HUES48 (cell line): ENCODE measurements at regions not wholly inside any gene's neighbourhood (a gene's known extent, or its start where the extent isn't known, plus 50 kb on each side); places are given as distances from the start of the nearest gene placed in this dataset.

Experiments
- H3K27ac ChIP-seq: one replicate; pipeline ENCODE4 v1.7.0; 2013; ENCODE audit warnings: low read depth, low read length, inconsistent platforms
- H3K27me3 ChIP-seq: 2 replicates; pipeline ENCODE4 v1.6.1; 2013; ENCODE audit warnings: mild to moderate bottlenecking, low read length; ENCODE audit not compliant: control insufficient read depth, insufficient read depth
- H3K36me3 ChIP-seq: 2 replicates; pipeline ENCODE4 v1.6.1; 2013; ENCODE audit warnings: low read length; ENCODE audit not compliant: control insufficient read depth, insufficient read depth
- H3K4me1 ChIP-seq: 2 replicates; pipeline ENCODE4 v1.6.1; 2013; ENCODE audit warnings: mild to moderate bottlenecking, low read length; ENCODE audit not compliant: control insufficient read depth, insufficient read depth
- H3K4me3 ChIP-seq: 2 replicates; pipeline ENCODE4 v1.5.1; 2013; ENCODE audit warnings: mild to moderate bottlenecking, low read depth, low read length
- H3K9ac ChIP-seq: 2 replicates; pipeline ENCODE4 v1.6.1; 2013; ENCODE audit warnings: mild to moderate bottlenecking, low read depth, low read length, moderate library complexity
- H3K9me3 ChIP-seq: 2 replicates; pipeline ENCODE4 v1.6.1; 2013; ENCODE audit warnings: low read length; ENCODE audit not compliant: control insufficient read depth, insufficient read depth

DNA sequence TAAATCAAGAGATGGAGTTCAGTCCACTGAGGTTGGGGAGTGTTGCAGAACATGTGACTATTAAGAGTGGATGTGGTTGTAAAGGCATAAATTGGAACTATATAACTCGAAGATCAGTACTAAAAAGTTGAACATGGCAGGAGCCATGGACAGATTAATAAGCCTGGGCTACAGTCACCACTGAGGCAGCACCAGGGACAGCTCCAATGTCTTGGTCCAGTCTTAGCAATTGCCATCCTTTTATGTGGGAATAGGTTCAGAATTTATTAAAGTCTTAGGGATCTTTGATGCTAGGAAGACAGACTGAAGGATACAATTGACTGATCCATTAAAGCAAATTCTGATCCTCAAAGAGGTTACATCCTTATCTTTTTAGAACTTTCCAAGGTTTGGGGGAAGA is 156.6 kb downstream of the ADRA2A start:
- H3K4me3 ChIP-seq, result no peak overlapping the region
- no peaks in the 10 kb centered on the region for H3K27me3 ChIP-seq
- H3K9ac ChIP-seq, result no peak overlapping the region
- no peaks in the 10 kb centered on the region for H3K4me1 ChIP-seq
- no peaks in the 10 kb centered on the region for H3K36me3 ChIP-seq
- H3K27ac ChIP-seq, result no peak overlapping the region
- peaks cover 9% of the 10 kb centered on the region for H3K9me3 ChIP-seq

DNA sequence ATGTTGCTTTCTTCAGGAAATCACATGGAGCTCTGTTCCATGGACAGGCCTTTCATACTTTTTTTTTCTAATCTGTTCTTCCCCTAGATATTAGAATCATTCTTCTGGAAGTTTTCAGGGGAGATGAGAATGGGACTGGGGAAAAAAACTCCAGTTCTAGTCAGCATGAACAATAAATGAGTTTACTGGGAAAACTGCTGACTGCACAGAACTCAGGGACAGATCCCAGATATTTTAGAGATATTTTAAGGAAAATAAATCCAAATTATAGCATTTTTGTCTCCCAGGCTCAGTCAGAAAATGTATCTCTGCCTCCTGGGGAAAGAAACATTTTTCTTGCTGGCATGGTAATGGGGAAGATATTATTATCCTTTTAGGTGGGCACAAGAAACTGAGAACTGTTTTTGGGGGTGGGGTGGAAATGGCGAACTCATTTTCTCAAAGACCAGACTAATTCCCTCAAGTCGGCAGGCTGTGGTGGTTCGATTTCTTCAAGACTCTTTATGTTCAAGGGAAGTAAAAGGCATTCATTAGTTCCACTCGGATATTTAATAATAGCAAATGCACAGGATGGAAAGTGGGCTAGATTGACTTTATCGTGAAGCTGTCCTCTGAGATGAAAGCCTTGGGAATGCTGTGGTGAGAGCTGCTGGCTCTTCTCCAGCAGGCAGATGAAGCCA is 157.5 kb downstream of the ADRA2A start:
- Histone ChIP-seq H3K4me1 (no peaks in the 10 kb centered on the region), H3K4me3 (no peak overlapping the region)

DNA sequence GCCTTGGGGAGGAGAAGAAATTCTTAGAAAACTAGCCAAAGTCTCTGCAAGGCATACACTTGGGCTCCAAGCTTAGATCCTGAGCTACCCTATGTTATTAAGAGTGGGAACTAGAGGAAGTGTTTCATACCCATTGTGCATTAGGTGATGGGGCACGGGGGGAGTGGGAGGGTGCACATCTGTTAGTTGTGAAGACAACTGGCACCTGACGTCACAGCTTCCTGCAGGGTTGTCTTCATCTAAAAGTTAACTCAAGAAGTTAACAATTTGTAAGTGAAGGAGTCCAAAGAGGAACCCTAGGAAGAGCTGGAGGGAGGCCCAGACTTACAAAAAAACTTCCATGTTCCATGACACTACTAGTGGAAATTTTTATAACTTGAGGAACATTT is 158.1 kb downstream of the ADRA2A start:
- Histone ChIP-seq H3K36me3 (no peaks in the 10 kb centered on the region), H3K9ac (no peak overlapping the region)

More for the DNA sequence above, 157.5 kb downstream of the ADRA2A start:
- H3K36me3 ChIP-seq, result no peaks in the 10 kb centered on the region
- H3K9me3 ChIP-seq, result peaks cover 14% of the 10 kb centered on the region
- H3K27me3 ChIP-seq, result no peaks in the 10 kb centered on the region
- no peak overlapping the region for H3K9ac ChIP-seq
- no peak overlapping the region for H3K27ac ChIP-seq

DNA sequence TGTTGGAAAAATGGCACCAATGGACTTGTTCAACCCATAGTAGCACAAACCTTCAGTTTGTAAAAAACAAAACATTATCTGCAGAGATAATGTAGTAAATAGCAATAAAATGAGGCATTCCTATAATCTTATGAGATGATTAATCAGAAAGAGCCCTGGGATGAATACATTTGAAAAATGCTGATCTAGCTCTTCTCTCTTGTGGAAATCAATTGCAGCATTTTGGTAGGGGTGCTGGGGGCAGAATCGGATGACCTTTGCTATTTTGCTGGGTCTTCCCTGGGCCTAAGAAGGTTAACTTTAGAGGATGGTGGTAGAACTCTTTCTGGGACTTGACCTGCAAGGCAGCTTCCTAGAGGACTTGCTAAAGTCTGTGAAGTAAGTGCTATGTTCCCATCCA is 163.5 kb downstream of the ADRA2A start:
- H3K4me1 ChIP-seq, result no peaks in the 10 kb centered on the region
- H3K9ac ChIP-seq, result no peak overlapping the region
- H3K4me3 ChIP-seq, result no peak overlapping the region
- H3K36me3 ChIP-seq, result no peaks in the 10 kb centered on the region
- H3K27me3 ChIP-seq, result no peaks in the 10 kb centered on the region
- peaks cover 33% of the 10 kb centered on the region for H3K9me3 ChIP-seq
- no peak overlapping the region for H3K27ac ChIP-seq

More for the DNA sequence above, 158.1 kb downstream of the ADRA2A start:
- no peaks in the 10 kb centered on the region for H3K4me1 ChIP-seq
- peaks cover 14% of the 10 kb centered on the region for H3K9me3 ChIP-seq
- no peak overlapping the region for H3K27ac ChIP-seq
- no peak overlapping the region for H3K4me3 ChIP-seq
- no peaks in the 10 kb centered on the region for H3K27me3 ChIP-seq

DNA sequence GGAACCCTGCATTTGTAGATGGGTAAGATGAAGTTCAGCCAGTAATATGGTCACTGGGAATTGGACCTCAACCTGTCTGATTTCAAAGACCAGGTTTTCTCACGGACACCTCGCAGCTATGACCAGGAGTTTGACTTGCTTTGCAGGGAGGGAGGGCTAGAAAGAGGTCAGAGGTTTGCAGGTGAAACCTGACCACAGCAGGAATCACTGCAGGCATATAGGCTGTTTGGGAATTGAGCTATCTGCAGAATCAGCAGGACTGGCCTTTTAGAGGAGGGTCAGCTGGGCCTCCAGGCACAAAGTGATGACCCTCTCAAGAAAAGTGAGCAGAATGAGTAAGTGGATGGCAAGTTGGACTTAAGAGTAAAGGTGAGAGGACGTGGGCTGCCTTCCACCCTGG is 166.3 kb downstream of the ADRA2A start:
- H3K4me1 ChIP-seq, result no peaks in the 10 kb centered on the region
- H3K9me3 ChIP-seq, result peaks cover 53% of the 10 kb centered on the region
- no peaks in the 10 kb centered on the region for H3K36me3 ChIP-seq
- H3K27ac ChIP-seq, result no peak overlapping the region
- no peak overlapping the region for H3K9ac ChIP-seq
- no peak overlapping the region for H3K4me3 ChIP-seq
- H3K27me3 ChIP-seq, result no peaks in the 10 kb centered on the region

DNA sequence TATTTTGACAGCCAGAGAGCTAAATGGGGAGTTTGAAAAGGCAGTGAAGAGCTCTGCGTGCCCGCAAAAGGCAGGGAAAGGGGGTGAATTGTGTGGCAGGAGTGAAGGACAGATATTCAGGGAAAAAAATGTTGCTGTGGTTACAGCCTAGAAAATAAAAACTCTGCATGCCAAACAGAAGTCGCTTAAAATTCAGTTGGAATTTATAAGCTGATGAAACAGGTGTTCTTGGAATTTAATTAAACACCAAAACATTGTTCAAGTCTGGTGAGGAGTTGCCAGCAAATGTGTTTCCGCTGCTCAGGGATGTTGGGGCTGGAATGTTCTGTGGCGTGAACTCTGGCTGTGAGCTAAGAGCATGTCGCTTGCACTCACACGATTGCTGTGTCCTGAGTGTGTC is 169.3 kb downstream of the ADRA2A start:
- H3K9me3 ChIP-seq, result peaks cover 61% of the 10 kb centered on the region

DNA sequence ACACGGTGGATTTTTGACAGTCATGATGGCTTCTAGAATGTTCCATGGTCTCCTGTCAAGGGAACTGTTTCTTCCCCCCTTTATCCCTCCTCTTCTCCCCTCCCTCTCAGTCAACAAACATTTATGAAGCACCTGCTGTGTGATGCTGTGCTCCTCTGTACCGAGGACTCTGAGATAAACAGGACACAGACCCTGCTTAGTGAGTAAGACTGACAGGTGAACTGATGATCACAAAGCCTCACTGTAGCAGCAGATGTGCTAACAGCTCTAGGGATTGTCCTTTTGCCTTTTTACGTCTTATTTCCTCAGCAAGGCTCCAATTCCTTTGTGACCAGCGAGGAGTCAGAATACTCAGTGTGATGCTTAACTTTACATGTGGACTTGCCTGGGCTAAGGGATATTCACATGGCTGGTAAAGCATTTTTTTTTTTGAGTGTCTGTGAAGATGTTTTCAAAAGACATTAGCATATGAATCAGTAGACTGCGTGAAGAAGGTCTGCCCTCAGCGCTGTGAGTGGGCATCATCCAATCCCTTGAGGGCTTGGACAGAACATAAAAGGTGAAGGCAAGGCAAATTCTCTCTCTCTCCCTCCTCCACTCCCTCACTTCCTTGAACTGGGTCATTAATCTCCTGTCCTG is 170.1 kb downstream of the ADRA2A start:
- H3K36me3 ChIP-seq, result no peaks in the 10 kb centered on the region
- no peaks in the 10 kb centered on the region for H3K4me1 ChIP-seq
- H3K27ac ChIP-seq, result no peak overlapping the region
- H3K9ac ChIP-seq, result no peak overlapping the region
- peaks cover 64% of the 10 kb centered on the region for H3K9me3 ChIP-seq
- H3K4me3 ChIP-seq, result no peak overlapping the region
- no peaks in the 10 kb centered on the region for H3K27me3 ChIP-seq

More for the DNA sequence above, 169.3 kb downstream of the ADRA2A start:
- H3K4me1 ChIP-seq, result no peaks in the 10 kb centered on the region
- H3K27ac ChIP-seq, result no peak overlapping the region
- H3K36me3 ChIP-seq, result no peaks in the 10 kb centered on the region
- no peak overlapping the region for H3K4me3 ChIP-seq
- H3K9ac ChIP-seq, result no peak overlapping the region
- no peaks in the 10 kb centered on the region for H3K27me3 ChIP-seq

DNA sequence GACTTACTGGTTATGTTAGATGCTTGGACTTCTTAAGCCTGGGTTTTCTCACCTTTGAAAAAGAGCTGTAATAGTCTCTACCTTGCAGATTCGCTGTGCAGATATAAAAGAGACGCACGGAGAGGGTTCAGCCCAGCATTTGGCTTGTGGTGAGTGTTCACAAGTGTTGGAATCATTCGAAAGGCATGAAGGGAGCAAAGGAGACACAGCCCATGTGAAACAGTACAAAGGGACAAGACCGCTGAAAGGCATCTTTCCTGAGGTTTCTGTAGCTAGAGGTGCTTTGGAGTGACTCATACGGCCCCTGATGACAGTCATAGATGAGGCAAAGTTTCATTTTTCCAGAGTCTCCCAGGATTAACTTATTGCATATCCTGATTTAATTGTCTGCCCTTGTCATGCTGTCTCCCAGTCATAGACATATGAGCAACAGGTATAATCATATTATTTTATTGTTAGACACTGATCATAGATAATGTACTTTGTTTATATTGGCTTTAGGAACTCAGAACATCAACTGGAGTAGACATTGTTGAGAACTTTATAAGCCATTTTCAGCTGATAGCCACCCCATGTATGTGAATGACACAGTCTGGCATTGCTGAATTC is 171.1 kb downstream of the ADRA2A start:
- H3K4me1 ChIP-seq, result no peaks in the 10 kb centered on the region
- no peak overlapping the region for H3K9ac ChIP-seq
- H3K27me3 ChIP-seq, result no peaks in the 10 kb centered on the region
- peaks cover 62% of the 10 kb centered on the region for H3K9me3 ChIP-seq
- H3K36me3 ChIP-seq, result no peaks in the 10 kb centered on the region
- H3K27ac ChIP-seq, result no peak overlapping the region
- H3K4me3 ChIP-seq, result no peak overlapping the region

DNA sequence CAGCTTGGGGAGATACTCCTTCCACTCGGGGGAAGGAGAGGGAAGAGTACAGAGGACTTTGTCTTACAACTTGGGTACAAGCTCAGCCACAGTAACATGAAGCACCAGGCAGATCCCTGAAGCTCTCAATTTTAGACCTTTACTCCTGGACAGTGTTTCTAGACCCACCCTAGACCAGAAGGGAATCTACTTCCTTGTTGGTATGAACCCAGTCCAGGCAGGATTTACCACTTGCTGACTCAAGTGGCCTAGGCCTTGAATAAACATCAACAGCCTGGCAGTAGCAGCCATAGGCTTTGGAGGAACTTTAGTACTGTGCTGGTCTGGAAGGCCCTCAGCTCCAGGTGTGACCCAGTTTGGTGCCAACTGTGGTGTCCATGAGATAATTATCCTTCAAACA is 173.1 kb downstream of the ADRA2A start:
- no peak overlapping the region for H3K4me3 ChIP-seq
- peaks cover 44% of the 10 kb centered on the region for H3K9me3 ChIP-seq
- H3K27me3 ChIP-seq, result no peaks in the 10 kb centered on the region
- H3K36me3 ChIP-seq, result no peaks in the 10 kb centered on the region
- no peak overlapping the region for H3K9ac ChIP-seq
- H3K27ac ChIP-seq, result no peak overlapping the region
- H3K4me1 ChIP-seq, result no peaks in the 10 kb centered on the region

DNA sequence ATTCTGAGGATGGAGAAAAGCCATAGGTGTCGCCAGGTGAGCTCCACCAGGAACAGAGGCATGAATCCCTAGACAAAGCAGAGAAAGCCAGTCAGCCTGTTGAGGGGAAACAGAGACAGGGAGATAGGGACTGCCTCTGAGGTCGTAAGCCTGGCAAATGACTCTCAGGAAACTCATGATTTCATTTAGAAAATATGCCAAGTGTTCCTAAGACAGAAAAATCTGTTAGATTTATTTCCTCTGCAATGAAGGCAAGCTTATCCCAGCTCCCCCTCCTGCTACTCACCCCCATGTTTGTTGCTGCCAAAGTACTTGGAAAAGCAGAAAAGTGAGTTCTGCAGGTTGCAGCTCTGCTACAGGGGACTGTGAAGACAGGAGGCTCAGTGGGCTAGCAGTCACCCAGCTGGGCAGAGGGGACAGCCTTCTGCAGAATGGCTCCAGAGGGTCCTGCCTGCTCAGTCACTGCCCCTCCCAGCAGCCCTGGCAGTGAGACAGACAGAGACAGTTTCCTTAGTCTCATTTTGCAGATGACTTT is 184.3 kb downstream of the ADRA2A start:
- Histone ChIP-seq H3K4me3 (no peak overlapping the region), H3K9me3 (peaks cover 26% of the 10 kb centered on the region)

DNA sequence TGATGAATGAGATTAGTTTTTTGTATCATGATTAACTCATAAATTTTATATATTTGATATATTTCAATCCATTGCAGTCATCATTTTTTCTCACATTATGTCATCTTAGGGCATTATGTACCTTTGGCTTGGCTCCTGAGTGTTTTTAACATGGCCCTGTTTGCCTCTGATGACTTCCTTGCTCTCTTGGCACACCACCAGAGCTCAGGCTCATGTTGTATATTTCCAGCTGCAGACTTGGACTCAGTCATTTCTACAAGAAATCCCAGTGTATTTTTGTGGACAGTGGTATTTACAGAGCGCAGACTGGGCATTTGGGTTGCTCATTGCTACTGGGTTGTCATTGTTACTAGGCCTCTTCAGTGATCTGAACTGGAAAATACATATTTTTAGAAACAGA is 188.5 kb downstream of the ADRA2A start:
- Histone ChIP-seq H3K9me3 (peaks cover 22% of the 10 kb centered on the region; the same call in 1 of the 2 replicates), H3K4me3 (no peak overlapping the region), H3K27ac (no peak overlapping the region), H3K4me1 (no peaks in the 10 kb centered on the region), H3K27me3 (no peaks in the 10 kb centered on the region), H3K36me3 (no peaks in the 10 kb centered on the region), H3K9ac (no peak overlapping the region)

More for the DNA sequence above, 184.3 kb downstream of the ADRA2A start:
- no peaks in the 10 kb centered on the region for H3K27me3 ChIP-seq
- H3K9ac ChIP-seq, result no peak overlapping the region
- H3K27ac ChIP-seq, result no peak overlapping the region
- no peaks in the 10 kb centered on the region for H3K36me3 ChIP-seq
- no peaks in the 10 kb centered on the region for H3K4me1 ChIP-seq
